ENCODE measurements at regions not wholly inside any gene's neighbourhood (a gene's known extent, or its start where the extent isn't known, plus 50 kb on each side); places are given as distances from the start of the nearest gene placed in this dataset.

DNA sequence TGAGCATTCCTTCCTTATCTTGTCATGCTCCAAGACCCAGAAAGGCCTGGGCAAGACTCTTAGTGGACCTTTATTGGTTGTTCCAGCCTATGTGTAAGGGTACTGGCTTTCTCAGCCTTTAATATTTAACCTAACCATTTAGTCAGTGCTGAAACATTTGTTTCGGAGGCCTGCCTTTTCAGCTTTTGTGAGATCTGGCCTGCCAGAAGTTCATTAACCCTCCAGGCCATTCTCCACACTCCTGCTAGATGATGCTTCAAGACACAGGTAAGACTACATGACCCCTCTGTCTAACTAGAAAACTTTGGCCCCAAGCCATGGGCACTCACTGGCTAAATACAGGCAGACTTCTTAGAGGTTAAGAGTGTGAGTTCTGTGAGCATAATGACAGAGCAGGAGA is 138.4 kb upstream of the ZP4 start:
- TF ChIP-seq POLR2A (IDR thresholded peaks at IDR 0.05; ENCODE audit: low read length): no peak
- TF ChIP-seq, protein P1, sequence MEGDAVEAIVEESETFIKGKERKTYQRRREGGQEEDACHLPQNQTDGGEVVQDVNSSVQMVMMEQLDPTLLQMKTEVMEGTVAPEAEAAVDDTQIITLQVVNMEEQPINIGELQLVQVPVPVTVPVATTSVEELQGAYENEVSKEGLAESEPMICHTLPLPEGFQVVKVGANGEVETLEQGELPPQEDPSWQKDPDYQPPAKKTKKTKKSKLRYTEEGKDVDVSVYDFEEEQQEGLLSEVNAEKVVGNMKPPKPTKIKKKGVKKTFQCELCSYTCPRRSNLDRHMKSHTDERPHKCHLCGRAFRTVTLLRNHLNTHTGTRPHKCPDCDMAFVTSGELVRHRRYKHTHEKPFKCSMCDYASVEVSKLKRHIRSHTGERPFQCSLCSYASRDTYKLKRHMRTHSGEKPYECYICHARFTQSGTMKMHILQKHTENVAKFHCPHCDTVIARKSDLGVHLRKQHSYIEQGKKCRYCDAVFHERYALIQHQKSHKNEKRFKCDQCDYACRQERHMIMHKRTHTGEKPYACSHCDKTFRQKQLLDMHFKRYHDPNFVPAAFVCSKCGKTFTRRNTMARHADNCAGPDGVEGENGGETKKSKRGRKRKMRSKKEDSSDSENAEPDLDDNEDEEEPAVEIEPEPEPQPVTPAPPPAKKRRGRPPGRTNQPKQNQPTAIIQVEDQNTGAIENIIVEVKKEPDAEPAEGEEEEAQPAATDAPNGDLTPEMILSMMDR (IDR thresholded peaks at IDR 0.05): no peak
